Heart left ventricle (tissue), 13 donors: ENCODE measurements at regions not wholly inside any gene's neighbourhood (a gene's known extent, or its start where the extent isn't known, plus 50 kb on each side); places are given as distances from the start of the nearest gene placed in this dataset.

Experiments used
- POLR2A ChIP-seq, 2 donors: fragments of 450-650 bp; IDR thresholded peaks; one replicate each; pipeline ENCODE4 v1.6.1; 2017; ENCODE audit warnings: antibody characterized with exemption in 2 of 2, mild to moderate bottlenecking in 2 of 2, moderate library complexity in 2 of 2
- TF ChIP-seq, protein P1 (sequence below), 12 donors: fragments of 200-600 bp; sonication (generic) in 4 of 12; IDR thresholded peaks; one replicate each; pipeline versions ENCODE4 v1.5.0 to v1.8.0; 2018 to 2022; ENCODE audit warnings: antibody characterized with exemption in 12 of 12, mild to moderate bottlenecking in 5 of 12
- donor health status: ischemic (EF 13 %, LVEDD 7.1; RV severe dilation, severe dysfunction).
- donor health status: DM: no; HTN: yes; CAD: no.
- donor health status: DM: no; HTN: no; CAD: no.
- donor health status: ischemic (EF 25% LVEDD 6.9; RV normal size, moderate dysfunction).
- donor health status: ischemic (EF 25% LVEDD 5.7; RV mildly dilated, moderate dysfunction).
- donor health status: ischemic (EF 35%, LVEDD 5.7; RV mildly dilated, moderate dysfunction).
- donor health status: nonischemic (EF 11% LVEDD 7.7; RV severe dilation, severe dysfunction).
- donor health status: DM: yes; HTN: yes; CAD: no.
- donor health status: PGD.
- donor health status: ischemic (EF 29% LVEDD 5.4; RV normal size, mild dysfunction).
- donor health status: nonischemic (EF 23%, LVEDD 6.1; RV moderate dilation, normal function).

- TF ChIP-seq, protein P1, sequence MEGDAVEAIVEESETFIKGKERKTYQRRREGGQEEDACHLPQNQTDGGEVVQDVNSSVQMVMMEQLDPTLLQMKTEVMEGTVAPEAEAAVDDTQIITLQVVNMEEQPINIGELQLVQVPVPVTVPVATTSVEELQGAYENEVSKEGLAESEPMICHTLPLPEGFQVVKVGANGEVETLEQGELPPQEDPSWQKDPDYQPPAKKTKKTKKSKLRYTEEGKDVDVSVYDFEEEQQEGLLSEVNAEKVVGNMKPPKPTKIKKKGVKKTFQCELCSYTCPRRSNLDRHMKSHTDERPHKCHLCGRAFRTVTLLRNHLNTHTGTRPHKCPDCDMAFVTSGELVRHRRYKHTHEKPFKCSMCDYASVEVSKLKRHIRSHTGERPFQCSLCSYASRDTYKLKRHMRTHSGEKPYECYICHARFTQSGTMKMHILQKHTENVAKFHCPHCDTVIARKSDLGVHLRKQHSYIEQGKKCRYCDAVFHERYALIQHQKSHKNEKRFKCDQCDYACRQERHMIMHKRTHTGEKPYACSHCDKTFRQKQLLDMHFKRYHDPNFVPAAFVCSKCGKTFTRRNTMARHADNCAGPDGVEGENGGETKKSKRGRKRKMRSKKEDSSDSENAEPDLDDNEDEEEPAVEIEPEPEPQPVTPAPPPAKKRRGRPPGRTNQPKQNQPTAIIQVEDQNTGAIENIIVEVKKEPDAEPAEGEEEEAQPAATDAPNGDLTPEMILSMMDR (IDR thresholded peaks at IDR 0.05), result no peak
- TF ChIP-seq POLR2A (IDR thresholded peaks at IDR 0.05), result no peak
These were observed 175.2 kb upstream of the TET2 start for GRCh38 chr4:104971462-104971861.
